H9 (cell line): ENCODE measurements at regions not wholly inside any gene's neighbourhood (a gene's known extent, or its start where the extent isn't known, plus 50 kb on each side); places are given as distances from the start of the nearest gene placed in this dataset.
"Not testable (repeated sequence)": the region's sequence is repeated elsewhere in the genome, so short reads cannot be mapped to it uniquely, and the experiment has no call there.

Experiments
- DNase-seq: peaks from one replicate; pipeline ENCODE4 v3.0.0-alpha.2; 2017
- H2AFZ ChIP-seq: one replicate; pipeline ENCODE4 v1.6.1; 2013; ENCODE audit warnings: mild to moderate bottlenecking, low read length, control low read depth, moderate library complexity
- H2AK5ac ChIP-seq: 2 replicates; pipeline ENCODE4 v1.6.1; 2013; ENCODE audit warnings: low read length, control low read depth, mixed read lengths; ENCODE audit not compliant: insufficient read length
- H2BK120ac ChIP-seq: one replicate; pipeline ENCODE4 v1.6.1; 2013; ENCODE audit warnings: low read depth, mild to moderate bottlenecking, low read length, control low read depth, inconsistent platforms; ENCODE audit not compliant: poor library complexity, severe bottlenecking
- H2BK12ac ChIP-seq: 2 replicates; pipeline ENCODE4 v1.6.1; 2013; ENCODE audit warnings: low read length, control low read depth, mixed read lengths, low read depth; ENCODE audit not compliant: insufficient read length
- H2BK15ac ChIP-seq: 2 replicates; pipeline ENCODE4 v1.6.1; 2013; ENCODE audit warnings: low read depth, low read length, control low read depth
- H2BK20ac ChIP-seq: one replicate; pipeline ENCODE4 v1.6.1; 2013; ENCODE audit warnings: low read depth, mild to moderate bottlenecking, low read length, control low read depth, inconsistent platforms; ENCODE audit not compliant: poor library complexity, severe bottlenecking
- H2BK5ac ChIP-seq: 2 replicates; pipeline ENCODE4 v1.6.1; 2013; ENCODE audit warnings: low read length, control low read depth, mixed read lengths; ENCODE audit not compliant: insufficient read length
- H3K14ac ChIP-seq: 2 replicates; pipeline ENCODE4 v1.6.1; 2013; ENCODE audit warnings: low read length, control low read depth; ENCODE audit not compliant: insufficient read depth
- H3K18ac ChIP-seq: 2 replicates; pipeline ENCODE4 v1.6.1; 2013; ENCODE audit warnings: low read depth, mild to moderate bottlenecking, mixed read lengths, low read length, control low read depth; ENCODE audit not compliant: insufficient read length
- H3K23ac ChIP-seq: 2 replicates; pipeline ENCODE4 v1.6.1; 2013; ENCODE audit warnings: low read length, control low read depth, mixed read lengths, low read depth; ENCODE audit not compliant: insufficient read length
- H3K23me2 ChIP-seq: 2 replicates; pipeline ENCODE4 v1.6.1; 2013; ENCODE audit warnings: low read depth, mild to moderate bottlenecking, mixed read lengths, low read length, control low read depth; ENCODE audit not compliant: insufficient read length, poor library complexity, severe bottlenecking
- H3K27ac ChIP-seq: 2 replicates; pipeline ENCODE4 v1.5.1; 2013; ENCODE audit warnings: low read length, control low read depth, mixed read lengths, low read depth; ENCODE audit not compliant: insufficient read length
- H3K27me3 ChIP-seq: 2 replicates; pipeline ENCODE4 v1.6.1; 2013; ENCODE audit warnings: low read length, control low read depth, inconsistent platforms; ENCODE audit not compliant: insufficient read depth
- H3K4ac ChIP-seq: 2 replicates; pipeline ENCODE4 v1.6.1; 2013; ENCODE audit warnings: low read depth, mild to moderate bottlenecking, control low read depth, inconsistent platforms, low read length, moderate library complexity
- H3K4me1 ChIP-seq: 2 replicates; pipeline ENCODE4 v1.6.1; 2013; ENCODE audit warnings: low read length, control low read depth, inconsistent platforms; ENCODE audit not compliant: insufficient read depth
- H3K4me2 ChIP-seq: 2 replicates; pipeline ENCODE4 v1.6.1; 2013; ENCODE audit warnings: low read length, control low read depth, mixed read lengths; ENCODE audit not compliant: insufficient read length, insufficient read depth
- H3K56ac ChIP-seq: 2 replicates; pipeline ENCODE4 v1.6.1; 2013; ENCODE audit warnings: low read depth, mild to moderate bottlenecking, mixed read lengths, low read length, control low read depth; ENCODE audit not compliant: insufficient read length
- H3K79me1 ChIP-seq: 2 replicates; pipeline ENCODE4 v1.6.1; 2013; ENCODE audit warnings: low read depth, mild to moderate bottlenecking, moderate library complexity, low read length, control low read depth, inconsistent platforms; ENCODE audit not compliant: insufficient read depth, poor library complexity, severe bottlenecking
- H3K79me2 ChIP-seq: 2 replicates; pipeline ENCODE4 v1.6.1; 2013; ENCODE audit warnings: low read length, control low read depth, inconsistent platforms; ENCODE audit not compliant: insufficient read depth
- H3K9ac ChIP-seq: 2 replicates; pipeline ENCODE4 v1.6.1; 2013; ENCODE audit warnings: low read length, control low read depth, mixed read lengths; ENCODE audit not compliant: insufficient read length; ENCODE audit errors: extremely low read depth
- H3K9me3 ChIP-seq: one replicate; pipeline ENCODE4 v1.6.1; 2013; ENCODE audit warnings: low read depth, low read length, inconsistent platforms; ENCODE audit not compliant: control insufficient read depth
- H3T11ph ChIP-seq: one replicate; pipeline ENCODE4 v1.6.1; 2013; ENCODE audit warnings: mild to moderate bottlenecking, low read length, control low read depth, inconsistent platforms
- H4K20me1 ChIP-seq: one replicate; pipeline ENCODE4 v1.6.1; 2013; ENCODE audit not compliant: control insufficient read depth, insufficient read length, insufficient read depth
- H4K5ac ChIP-seq: 2 replicates; pipeline ENCODE4 v1.6.1; 2013; ENCODE audit warnings: low read depth, mild to moderate bottlenecking, mixed read lengths, low read length, control low read depth; ENCODE audit not compliant: insufficient read length
- H4K8ac ChIP-seq: replicated peaks from 2 replicates; pipeline ENCODE4 v1.6.1; 2013; ENCODE audit warnings: low read length, control low read depth, mixed read lengths, low read depth; ENCODE audit not compliant: insufficient read length
- H4K91ac ChIP-seq: 2 replicates; pipeline ENCODE4 v1.6.1; 2013; ENCODE audit warnings: low read depth, mild to moderate bottlenecking, moderate library complexity, mixed read lengths, low read length, control low read depth; ENCODE audit not compliant: insufficient read length
- H3K27ac Mint-ChIP-seq, 3 experiments: 2 replicates in 2 of 3; 3 replicates in 1 of 3; pipeline ENCODE4 v1.8.0; 2020 to 2021; ENCODE audit warnings: mixed read lengths in 3 of 3, mild to moderate bottlenecking in 1 of 3, moderate library complexity in 1 of 3
- H3K27me3 Mint-ChIP-seq: 2 replicates; pipeline ENCODE4 v1.8.0; 2021; ENCODE audit warnings: low read depth, mild to moderate bottlenecking, moderate library complexity, mixed read lengths
- H3K36me3 Mint-ChIP-seq, 3 experiments: 2 replicates in 2 of 3; 3 replicates in 1 of 3; pipeline ENCODE4 v1.8.0; 2020 to 2021; ENCODE audit warnings: low read depth in 3 of 3, mixed read lengths in 3 of 3; ENCODE audit not compliant: insufficient read depth in 1 of 3
- H3K4me1 Mint-ChIP-seq, 2 experiments: 2 replicates each; pipeline ENCODE4 v1.8.0; 2020; ENCODE audit warnings: mixed read lengths in 2 of 2
- H3K4me3 Mint-ChIP-seq, 2 experiments: 2 replicates in 1 of 2; 3 replicates in 1 of 2; pipeline ENCODE4 v1.8.0; 2020 to 2021; ENCODE audit warnings: mild to moderate bottlenecking in 2 of 2, mixed read lengths in 2 of 2, moderate library complexity in 1 of 2
- H3K9me3 Mint-ChIP-seq, 2 experiments: 2 replicates in 1 of 2; 3 replicates in 1 of 2; pipeline ENCODE4 v1.8.0; 2020; ENCODE audit warnings: mild to moderate bottlenecking in 2 of 2, mixed read lengths in 2 of 2, moderate library complexity in 1 of 2
- CTCF ChIP-seq: fragments of 200-600 bp; sonication (generic); conservative IDR thresholded peaks from 3 replicates; pipeline ENCODE4 v1.8.0; 2021; ENCODE audit warnings: antibody characterized with exemption, mild to moderate bottlenecking
- WGBS: extraction: QIAGEN DNeasy Blood & Tissue Kit; methylation state at CpG from one replicate; pipeline ENCODE4 v1.1.7; 2013; ENCODE audit warnings: missing lambda C conversion rate, low lambda C conversion rate, mixed read lengths; ENCODE audit not compliant: insufficient read length; ENCODE audit errors: extremely low coverage; 5-methylcytosine and 5-hydroxymethylcytosine counted together

DNA sequence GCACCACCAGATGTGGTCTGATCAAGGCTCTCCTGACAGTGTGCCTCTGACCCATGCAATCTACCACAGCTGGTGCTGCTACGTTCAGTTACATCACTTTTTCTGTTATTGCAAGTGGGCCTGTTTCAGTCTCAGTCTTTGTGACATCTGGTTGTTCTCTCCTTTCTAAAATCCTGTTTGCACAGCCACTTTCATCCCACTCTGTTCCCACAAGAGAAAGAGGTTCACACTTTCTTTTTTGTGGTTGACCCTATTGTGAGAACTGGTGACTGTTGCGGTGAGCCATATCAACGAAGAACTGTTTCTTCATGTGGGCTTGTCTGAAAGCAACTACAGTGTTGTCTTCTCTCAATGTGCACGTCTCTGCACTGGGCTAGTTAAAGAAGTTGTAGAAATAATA is 342.8 kb upstream of the ARPP21 start:
- H2AFZ ChIP-seq: no peak overlapping the region
- H3K27me3 ChIP-seq: no peaks in the 10 kb centered on the region
- no peak overlapping the region for H3K9ac ChIP-seq
- no peak overlapping the region for H4K91ac ChIP-seq
- H3K56ac ChIP-seq: no peak overlapping the region
- H3K23ac ChIP-seq: no peak overlapping the region
- H3K79me2 ChIP-seq: no peaks in the 10 kb centered on the region
- H3K9me3 ChIP-seq: no peaks in the 10 kb centered on the region
- no peak for DNase-seq
- no peak for TF ChIP-seq CTCF
- no peak overlapping the region for H4K8ac ChIP-seq
- no peak overlapping the region for H2BK20ac ChIP-seq
- H3K4me1 Mint-ChIP-seq: no peaks in the 10 kb centered on the region
- no peak overlapping the region for H3K27ac ChIP-seq
- peak overlapping the region; percentile 88 for H4K5ac ChIP-seq
- no peaks in the 10 kb centered on the region for H3K36me3 Mint-ChIP-seq
- H2BK15ac ChIP-seq: no peak overlapping the region
- H2BK12ac ChIP-seq: no peak overlapping the region
- no peaks in the 10 kb centered on the region for H3K79me1 ChIP-seq
- H3K4ac ChIP-seq: no peak overlapping the region
- H4K20me1 ChIP-seq: no peaks in the 10 kb centered on the region
- no peak overlapping the region for H3K4me2 ChIP-seq
- H2BK120ac ChIP-seq: no peak overlapping the region
- no peak overlapping the region for H2BK5ac ChIP-seq
- no peak overlapping the region for H3K14ac ChIP-seq
- no peak overlapping the region for H3K4me3 Mint-ChIP-seq
- no peaks in the 10 kb centered on the region for H3K9me3 Mint-ChIP-seq
- H2AK5ac ChIP-seq: no peak overlapping the region
- no peak overlapping the region for H3K27ac Mint-ChIP-seq
- no peak overlapping the region for H3K18ac ChIP-seq
- no CpG with 5 or more reads among the region's 4 CpGs for WGBS
- H3K27me3 Mint-ChIP-seq: no peaks in the 10 kb centered on the region
- no peak overlapping the region for H3T11ph ChIP-seq
- H3K23me2 ChIP-seq: no peaks in the 10 kb centered on the region
- no peaks in the 10 kb centered on the region for H3K4me1 ChIP-seq

- not testable (repeated sequence) for H4K20me1 ChIP-seq, H3K4me1 ChIP-seq, H3K4me2 ChIP-seq, H3K23ac ChIP-seq, H3K9ac ChIP-seq, H3K23me2 ChIP-seq, H3K14ac ChIP-seq, H3K36me3 Mint-ChIP-seq, H2BK15ac ChIP-seq, H2BK120ac ChIP-seq, DNase-seq, H2AFZ ChIP-seq, H3K56ac ChIP-seq, H3K79me1 ChIP-seq, H4K91ac ChIP-seq, H4K5ac ChIP-seq, H3K4ac ChIP-seq, H3K18ac ChIP-seq, H3K27ac Mint-ChIP-seq, H3K4me1 Mint-ChIP-seq, H3T11ph ChIP-seq, H3K9me3 Mint-ChIP-seq, H3K27me3 Mint-ChIP-seq, H3K9me3 ChIP-seq, H2AK5ac ChIP-seq, H4K8ac ChIP-seq, H3K27ac ChIP-seq, H3K27me3 ChIP-seq, H2BK12ac ChIP-seq, H3K4me3 Mint-ChIP-seq, H2BK20ac ChIP-seq, H3K79me2 ChIP-seq, H2BK5ac ChIP-seq
- WGBS: no CpG with 5 or more reads among the region's 2 CpGs
Measured at GRCh38 chr3:35296944-35297343, 342.4 kb upstream of the ARPP21 start.
